HG03575 (cell line): ENCODE measurements at regions not wholly inside any gene's neighbourhood (a gene's known extent, or its start where the extent isn't known, plus 50 kb on each side); places are given as distances from the start of the nearest gene placed in this dataset.
"Not testable (repeated sequence)": the region's sequence is repeated elsewhere in the genome, so short reads cannot be mapped to it uniquely, and the experiment has no call there.

Source experiments
- ATAC-seq: cut with Tn5 transposase; IDR thresholded peaks from one replicate; pipeline ENCODE4 v1.9.1; 2021; ENCODE audit not compliant: unreplicated experiment, insufficient number of reproducible peaks, low FRiP score; ENCODE audit errors: extremely low read depth

- no peak for ATAC-seq
Observed at GRCh38 chr15:69548395-69549180, 96.0 kb downstream of the RPLP1 start.

GRCh38 chr15:69551391-69552056 is 98.9 kb downstream of the RPLP1 start:
- ATAC-seq: no peak

GRCh38 chr15:69552057-69552815 is 99.6 kb downstream of the RPLP1 start:
- no peak for ATAC-seq

GRCh38 chr15:69553686-69554085 is 101.1 kb downstream of the RPLP1 start:
- ATAC-seq: no peak

GRCh38 chr15:69554279-69554961 is 101.8 kb downstream of the RPLP1 start:
- ATAC-seq: no peak

- ATAC-seq: no peak
Observed at GRCh38 chr15:69555080-69555479, 102.5 kb downstream of the RPLP1 start.

- no peak for ATAC-seq
Observed at GRCh38 chr15:69556344-69556743, 103.7 kb downstream of the RPLP1 start.

- no peak for ATAC-seq
Observed at GRCh38 chr15:69557020-69557706, 104.5 kb downstream of the RPLP1 start.

- ATAC-seq: no peak
Observed at GRCh38 chr15:69557707-69558409, 105.2 kb downstream of the RPLP1 start.

- ATAC-seq: no peak
Observed at GRCh38 chr15:69559440-69560190, 107.0 kb downstream of the RPLP1 start.

- no peak for ATAC-seq
Observed at GRCh38 chr15:69561071-69561784, 108.6 kb downstream of the RPLP1 start.

GRCh38 chr15:69562116-69562515 is 109.5 kb downstream of the RPLP1 start:
- ATAC-seq: no peak

- ATAC-seq: no peak
Observed at GRCh38 chr15:69562564-69562963, 109.9 kb downstream of the RPLP1 start.

GRCh38 chr15:69565066-69565655 is 112.5 kb downstream of the RPLP1 start:
- ATAC-seq: no peak

- ATAC-seq: not testable (repeated sequence)
Observed at GRCh38 chr15:69567238-69567760, 114.7 kb downstream of the RPLP1 start.
